Umbilical cord (tissue), 1 donor: ENCODE measurements at regions not wholly inside any gene's neighbourhood (a gene's known extent, or its start where the extent isn't known, plus 50 kb on each side); places are given as distances from the start of the nearest gene placed in this dataset.
"Not testable (repeated sequence)": the region's sequence is repeated elsewhere in the genome, so short reads cannot be mapped to it uniquely, and the experiment has no call there.

ENCODE experiments used
- DNase-seq: peaks from one replicate; pipeline ENCODE4 v3.0.0-alpha.2; 2015; ENCODE audit warnings: low spot score

DNA sequence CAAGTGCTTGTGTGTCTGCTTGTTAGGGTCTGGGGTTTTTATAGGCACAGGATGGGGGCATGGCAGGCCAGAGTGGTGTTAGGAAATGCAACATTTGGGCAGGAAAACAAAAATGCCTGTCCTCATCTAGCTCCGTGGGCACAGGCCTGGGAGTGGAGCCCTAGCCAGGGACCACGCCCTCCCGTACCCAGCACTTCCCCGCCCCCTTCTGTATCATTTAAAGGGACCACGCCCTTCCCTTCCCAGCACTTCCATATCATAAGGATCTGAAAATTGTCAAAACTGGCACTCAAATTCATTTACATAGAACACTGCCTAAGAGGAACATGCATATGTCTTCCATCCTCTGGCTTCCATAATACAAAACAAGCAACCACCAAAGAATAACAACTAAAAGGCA lies 185.8 kb downstream of the B3GLCT start:
- no peak for DNase-seq

- no peak for DNase-seq
Observed at GRCh38 chr13:31394506-31394905, 194.7 kb downstream of the B3GLCT start.

GRCh38 chr13:31395090-31395489 lies 195.3 kb downstream of the B3GLCT start:
- DNase-seq: no peak

GRCh38 chr13:31399690-31400089 lies 199.9 kb downstream of the B3GLCT start:
- no peak for DNase-seq

DNA sequence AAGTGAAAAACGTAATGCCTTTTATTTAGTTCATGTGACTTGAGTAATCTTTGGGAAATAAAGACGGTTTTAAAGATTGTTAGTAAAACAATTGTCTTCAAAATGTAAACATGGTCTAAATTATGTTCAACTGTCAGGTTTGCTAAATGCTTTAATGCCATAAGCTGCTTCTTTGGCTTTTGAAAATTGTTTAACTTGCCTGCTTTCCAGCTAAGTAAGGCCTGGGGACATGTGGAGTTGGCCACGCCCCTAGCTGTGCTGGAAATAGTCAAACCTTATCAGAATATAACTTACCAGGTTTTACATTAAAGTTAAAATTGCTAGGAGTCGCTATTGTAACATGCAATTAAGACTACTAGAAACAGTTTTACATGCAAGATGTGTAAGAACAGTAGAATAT lies 203.9 kb downstream of the B3GLCT start:
- not testable (repeated sequence) for DNase-seq

GRCh38 chr13:31408927-31409326 lies 209.2 kb downstream of the B3GLCT start:
- DNase-seq: no peak

DNA sequence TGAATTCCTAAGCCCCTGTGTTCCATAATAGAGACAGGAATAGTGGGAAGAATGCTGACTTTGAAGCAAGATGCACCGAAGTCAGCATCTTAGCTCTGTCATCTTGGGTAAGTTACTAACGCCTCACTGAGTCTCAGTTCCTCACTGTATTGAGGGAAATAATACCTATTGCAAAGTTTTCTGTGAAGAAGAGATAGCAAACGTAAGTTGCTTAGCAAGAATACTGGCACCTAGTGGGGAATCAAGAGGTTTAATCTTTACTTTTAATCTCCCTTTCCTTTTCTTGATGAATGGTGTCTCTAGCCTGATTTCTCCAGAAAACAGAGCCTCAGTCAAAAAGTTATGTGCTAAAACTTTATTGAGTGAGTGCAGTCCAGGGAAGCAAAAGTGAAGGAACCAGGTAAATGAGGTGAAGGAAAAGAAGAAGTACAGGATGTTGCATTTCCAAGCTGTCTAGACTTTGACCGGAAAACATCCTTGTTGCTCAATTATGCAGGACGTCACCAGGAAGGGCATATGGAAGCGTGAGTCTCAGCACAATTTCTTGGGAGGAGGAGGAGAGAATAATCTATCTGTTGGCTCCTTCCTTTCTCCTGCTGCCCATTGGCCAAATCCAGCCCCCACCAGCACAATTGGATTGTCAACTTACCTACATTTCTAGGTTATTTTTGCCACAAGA lies 210.0 kb downstream of the B3GLCT start:
- DNase-seq: no peak

DNA sequence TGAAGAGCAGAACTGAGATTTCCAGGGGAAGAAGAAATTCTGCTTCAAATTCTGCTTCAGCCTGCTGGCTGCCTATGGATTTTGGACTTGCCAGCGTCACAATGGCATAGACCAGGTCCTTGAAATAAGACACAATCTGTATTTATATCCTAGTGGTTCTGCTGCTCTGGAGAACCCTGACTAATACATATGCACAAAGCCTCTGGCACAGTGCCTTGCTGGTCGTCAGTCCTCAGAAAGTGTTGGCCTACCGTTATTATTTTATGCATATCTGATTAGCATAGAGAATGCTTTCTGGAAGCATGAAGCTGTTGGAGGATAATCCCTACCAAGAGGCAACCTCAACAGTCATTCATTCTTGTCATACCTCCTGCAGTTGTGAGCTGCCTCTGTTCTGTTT lies 213.7 kb downstream of the B3GLCT start:
- DNase-seq: no peak

DNA sequence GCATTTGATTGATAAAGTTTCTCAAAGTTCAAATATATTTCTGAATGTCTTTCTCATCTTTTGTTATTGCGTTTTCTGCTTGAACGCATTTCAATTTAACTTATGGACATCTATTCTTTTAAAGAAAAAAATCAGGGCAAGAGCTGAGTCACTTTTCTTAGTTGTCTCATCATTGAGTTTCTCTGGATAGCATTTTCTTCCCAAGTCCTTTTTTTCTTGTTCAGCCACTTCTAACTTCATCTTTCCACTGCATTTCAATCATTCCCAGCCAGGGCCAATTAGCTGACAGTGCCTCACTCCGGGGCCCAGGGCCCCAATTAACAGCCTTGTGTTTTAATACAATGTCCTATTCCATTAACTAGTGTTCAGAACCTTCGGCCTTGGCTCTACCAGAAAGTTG lies 216.3 kb downstream of the B3GLCT start:
- DNase-seq: no peak

DNA sequence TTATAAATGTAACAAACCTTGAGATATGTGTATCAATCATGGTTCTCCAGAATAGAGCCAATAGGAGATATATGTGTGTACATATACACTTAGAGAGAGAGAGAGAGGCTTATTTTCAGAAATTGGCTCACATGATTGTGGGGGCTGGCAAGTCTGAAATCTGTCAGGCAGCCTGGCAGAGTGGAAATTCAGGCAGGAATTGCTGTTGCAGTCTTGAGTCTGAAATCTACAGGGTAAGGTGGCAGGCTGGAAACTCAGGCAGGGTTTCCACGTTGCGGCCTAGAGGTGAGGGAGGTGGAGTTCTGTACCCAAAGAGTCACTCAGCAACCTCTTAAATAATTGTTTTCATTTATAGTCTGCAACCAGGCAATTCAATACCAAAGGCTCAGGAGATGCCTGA lies 218.4 kb downstream of the B3GLCT start:
- no peak for DNase-seq

DNA sequence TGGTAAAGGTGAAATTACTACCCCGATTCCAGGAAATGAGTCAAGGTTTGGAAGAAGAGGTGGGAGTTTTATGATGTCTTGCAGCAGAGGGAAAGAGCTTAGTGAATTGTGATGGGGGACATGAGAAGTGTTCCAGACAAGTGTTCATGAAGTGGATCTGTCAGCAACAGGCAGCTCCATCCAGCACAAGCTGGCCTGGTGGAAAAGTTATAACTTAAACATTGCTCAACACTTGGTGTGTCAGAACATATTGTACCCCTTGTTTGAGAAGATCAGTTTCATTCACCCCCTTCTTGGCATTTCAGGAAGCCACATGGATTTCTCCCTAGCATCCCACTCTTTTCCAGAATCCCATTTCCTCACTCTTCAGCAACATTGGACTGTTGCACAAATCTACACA lies 222.0 kb downstream of the B3GLCT start:
- no peak for DNase-seq

DNA sequence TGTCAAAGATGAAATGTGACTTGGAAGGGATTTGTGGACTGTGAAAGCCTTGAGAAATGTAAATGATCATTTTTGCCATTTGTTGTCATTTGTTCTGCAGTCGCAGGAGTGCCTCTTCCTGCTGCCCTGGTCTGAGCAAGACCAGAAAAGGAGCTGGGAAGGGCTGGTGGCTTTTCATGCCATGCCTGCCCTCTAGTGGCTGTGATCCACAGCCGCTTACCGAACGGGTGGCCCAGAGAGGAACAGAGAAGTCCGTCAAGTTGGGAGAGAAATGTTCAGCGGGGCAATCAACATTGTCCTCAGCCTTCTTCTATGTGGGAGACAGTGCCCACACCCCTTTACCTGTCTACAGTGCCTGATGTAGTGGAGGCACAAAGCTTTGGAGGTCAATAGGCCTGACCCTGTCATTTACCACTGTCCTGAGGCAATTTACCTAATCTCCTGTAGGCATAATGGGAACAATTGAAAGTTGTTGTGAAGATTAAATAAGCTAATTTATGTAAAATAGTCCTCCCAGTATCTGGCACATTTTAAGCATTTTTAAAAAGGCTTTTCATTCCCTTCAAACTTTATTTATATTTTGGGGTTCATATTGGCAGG lies 224.5 kb downstream of the B3GLCT start:
- peak; percentile 82 for DNase-seq

DNA sequence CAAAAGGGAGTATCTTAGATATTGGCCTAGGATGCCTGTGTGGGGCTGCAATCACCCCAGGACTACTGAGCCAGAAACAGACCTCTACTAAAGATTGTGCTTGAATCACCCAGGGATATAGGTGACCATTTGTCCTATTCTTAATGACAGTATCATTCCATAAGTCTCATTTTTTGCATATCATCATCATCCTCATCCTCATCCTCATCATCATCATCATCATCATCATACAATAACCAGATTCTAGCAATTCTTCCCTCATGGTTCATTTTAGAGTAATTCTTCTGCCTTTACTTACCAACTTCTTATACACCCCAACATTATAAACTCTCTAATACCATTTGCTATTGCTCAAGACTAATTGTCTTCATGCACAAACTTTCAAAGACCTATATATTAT lies 226.6 kb downstream of the B3GLCT start:
- DNase-seq: no peak

DNA sequence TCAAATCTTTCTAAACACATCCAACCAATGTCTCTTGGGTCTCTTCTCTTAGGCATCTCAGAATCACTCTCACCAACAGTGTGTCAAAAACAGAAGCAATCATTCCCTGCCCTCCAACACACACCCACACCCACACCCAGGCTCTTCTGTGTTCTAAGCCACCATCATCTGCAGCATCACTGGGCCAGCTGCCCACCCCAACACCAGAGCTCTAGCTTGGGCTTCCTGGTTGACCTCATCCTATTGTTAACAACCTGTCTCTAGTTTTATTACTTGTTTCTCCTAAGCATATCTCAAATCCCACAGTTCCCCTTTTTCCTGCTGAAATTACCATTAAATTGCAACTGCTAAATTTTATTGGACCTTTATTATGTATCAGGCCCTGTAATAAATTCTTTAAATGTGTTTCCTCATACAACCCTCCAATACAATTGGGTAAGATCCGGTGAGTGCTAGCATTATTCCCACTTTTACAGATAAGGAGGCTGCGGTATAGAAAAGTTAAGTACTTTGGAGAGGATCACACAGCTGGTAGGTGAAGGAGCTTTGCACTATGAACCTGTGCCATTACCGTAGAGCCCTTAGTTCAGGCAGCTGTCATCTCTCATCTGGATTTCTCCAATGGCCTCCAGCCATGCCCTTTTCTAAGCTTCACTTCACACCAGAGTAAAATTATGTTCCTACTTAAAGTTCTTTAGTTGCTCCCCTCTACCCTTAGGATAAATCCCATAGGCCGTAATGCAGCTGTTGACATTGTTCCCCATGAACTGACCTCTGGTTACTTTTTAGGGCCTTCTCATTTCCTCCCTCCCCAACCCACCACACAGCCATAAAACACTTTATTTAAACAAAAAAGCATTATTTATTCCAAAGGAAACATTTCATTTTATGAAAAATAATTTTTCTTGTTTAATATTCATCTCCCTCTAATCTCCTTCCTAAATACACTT lies 227.7 kb downstream of the B3GLCT start:
- DNase-seq: no peak

DNA sequence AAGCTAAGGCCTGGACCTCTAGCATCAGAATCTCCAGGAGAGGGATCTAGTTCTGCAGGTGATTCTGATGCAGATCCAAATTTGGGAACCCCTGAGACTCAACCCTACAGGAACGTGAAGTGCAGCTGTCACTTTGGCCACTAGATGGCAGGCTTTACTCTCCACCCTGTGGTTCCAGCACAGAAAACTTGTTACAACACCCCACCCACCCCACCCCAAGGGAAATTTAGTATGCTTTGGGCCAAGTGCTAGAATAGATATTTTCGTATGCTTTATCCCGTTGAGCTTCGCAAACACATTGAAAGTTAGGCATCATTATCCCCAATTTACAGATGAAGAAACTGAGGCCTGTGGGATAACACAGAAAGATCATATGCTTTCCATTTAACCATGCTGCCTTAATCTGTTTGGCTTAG lies 232.0 kb downstream of the B3GLCT start:
- DNase-seq: peak; percentile 25

DNA sequence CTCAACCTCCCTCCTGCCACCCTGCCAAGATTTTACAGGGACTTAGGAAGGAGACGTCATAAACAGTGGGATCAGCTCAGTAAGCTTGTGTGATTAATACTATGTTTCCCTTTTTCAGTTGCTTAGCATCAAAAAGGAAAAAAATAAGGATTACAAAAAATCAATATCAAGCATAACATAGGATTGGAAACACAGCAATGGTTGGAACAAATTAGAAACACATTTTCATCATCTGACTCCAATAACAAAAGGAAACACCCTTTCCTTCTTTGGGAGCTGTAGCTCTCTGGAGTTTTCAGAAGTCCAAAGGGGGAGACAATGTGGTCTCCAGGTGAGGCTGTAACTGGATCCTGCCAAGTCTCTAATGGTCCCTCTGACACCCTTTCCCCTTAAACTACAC lies 233.4 kb downstream of the B3GLCT start:
- DNase-seq: no peak

DNA sequence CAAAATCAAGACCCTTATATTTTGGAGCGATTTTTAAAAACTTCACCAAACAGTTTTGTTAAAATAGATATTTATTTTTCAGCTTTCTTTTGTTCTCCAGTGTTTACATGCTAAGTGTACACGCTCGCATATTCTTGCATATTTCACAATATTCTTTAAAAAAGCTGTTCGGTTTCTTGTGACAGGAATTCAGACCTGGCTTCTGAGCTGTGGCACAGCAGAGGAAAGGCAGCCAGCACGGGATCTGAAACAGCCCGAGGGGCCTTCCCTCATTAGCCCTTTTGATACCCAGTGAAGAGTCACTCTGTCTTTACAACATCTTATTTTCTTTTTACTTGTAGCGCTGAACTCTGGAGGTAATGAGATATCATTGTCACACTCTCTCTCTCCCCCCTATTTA lies 234.0 kb downstream of the B3GLCT start:
- DNase-seq: no peak

DNA sequence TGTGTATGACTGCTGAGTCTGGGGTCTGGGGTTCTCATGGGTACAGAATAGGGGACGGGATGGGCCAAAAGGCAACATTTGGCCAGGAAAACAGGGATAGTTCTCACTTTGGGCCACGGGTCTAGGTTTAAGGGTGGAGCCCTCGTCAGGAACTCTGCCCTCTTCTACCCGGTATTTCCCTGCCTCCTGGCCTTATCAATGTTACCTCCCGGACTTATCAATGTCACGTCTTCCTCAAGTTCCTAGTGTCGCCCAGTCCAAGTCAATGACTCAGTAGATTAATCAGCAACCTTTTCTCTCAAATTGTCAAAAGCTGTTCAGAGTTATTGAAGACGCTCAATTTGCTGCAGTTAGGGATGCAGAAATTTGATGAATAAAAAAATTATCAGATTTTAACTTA lies 234.8 kb downstream of the B3GLCT start:
- no peak for DNase-seq

DNA sequence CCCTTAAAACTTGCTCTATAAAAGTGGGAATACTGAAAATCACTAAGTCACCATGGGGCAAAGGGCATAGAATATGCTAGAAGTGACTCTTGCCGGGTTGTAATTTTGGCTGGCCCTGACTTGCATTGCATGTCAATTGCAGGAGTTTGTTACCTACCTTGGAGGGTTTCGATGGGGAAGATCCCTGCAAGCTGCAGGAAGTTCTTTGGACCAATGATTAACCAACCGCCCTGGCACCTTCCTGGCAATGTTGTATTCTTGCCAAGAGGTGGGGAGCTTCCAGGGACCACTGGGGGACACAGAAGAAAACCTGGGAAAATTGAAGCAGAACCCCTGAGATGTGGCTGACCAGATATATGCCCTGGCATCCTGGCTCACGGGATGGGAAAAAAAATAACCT lies 235.8 kb downstream of the B3GLCT start:
- no peak for DNase-seq

- no peak for DNase-seq
Observed at GRCh38 chr13:31436478-31436877, 236.7 kb downstream of the B3GLCT start.

GRCh38 chr13:31437975-31438374 lies 238.2 kb downstream of the B3GLCT start:
- DNase-seq: no peak

GRCh38 chr13:31440132-31440531 lies 240.4 kb downstream of the B3GLCT start:
- DNase-seq: no peak
